HepG2 (cell line): ENCODE measurements at regions not wholly inside any gene's neighbourhood (a gene's known extent, or its start where the extent isn't known, plus 50 kb on each side); places are given as distances from the start of the nearest gene placed in this dataset.

Source experiments
- IKZF4 ChIP-seq: sonication (generic); formaldehyde crosslinking; IDR thresholded peaks from 2 replicates; pipeline ENCODE4 v1.5.1; 2020; ENCODE audit warnings: borderline replicate concordance, mild to moderate bottlenecking, low read depth, missing genetic modification reagents; ENCODE audit errors: not compliant biosample characterization
- ISL2 ChIP-seq: sonication (generic); formaldehyde crosslinking; IDR thresholded peaks from 2 replicates; pipeline ENCODE4 v1.5.0; 2020; ENCODE audit warnings: missing genetic modification reagents
- NFE2 ChIP-seq: sonication (generic); formaldehyde crosslinking; IDR thresholded peaks from 2 replicates; pipeline ENCODE4 v1.4.0; 2020; ENCODE audit warnings: missing genetic modification reagents
- RBM39 ChIP-seq: fragments of 200-400 bp; formaldehyde crosslinking; IDR thresholded peaks from one replicate; pipeline ENCODE4 v1.6.1; 2018; ENCODE audit warnings: antibody characterized with exemption, mild to moderate bottlenecking, low read depth, low read length; ENCODE audit not compliant: poor library complexity, severe bottlenecking
- RELA ChIP-seq: sonication (generic); formaldehyde crosslinking; IDR thresholded peaks from 2 replicates; pipeline ENCODE4 v1.4.0; 2020; ENCODE audit warnings: missing genetic modification reagents
- ZBTB10 ChIP-seq: sonication (generic); formaldehyde crosslinking; IDR thresholded peaks from 2 replicates; pipeline ENCODE4 v1.4.0; 2020; ENCODE audit warnings: missing genetic modification reagents, borderline replicate concordance
- ZKSCAN8 ChIP-seq: IDR thresholded peaks from 2 replicates; pipeline ENCODE4 v1.6.1; 2016; ENCODE audit warnings: borderline replicate concordance, missing genetic modification reagents, missing compliant biosample characterization
- ZNF530 ChIP-seq: sonication (generic); formaldehyde crosslinking; IDR thresholded peaks from 2 replicates; pipeline ENCODE4 v1.5.0; 2020; ENCODE audit warnings: low read depth, mild to moderate bottlenecking, missing genetic modification reagents
- ZNF609 ChIP-seq: sonication (generic); formaldehyde crosslinking; IDR thresholded peaks from 2 replicates; pipeline ENCODE4 v1.4.0; 2020; ENCODE audit warnings: mild to moderate bottlenecking, missing genetic modification reagents, borderline replicate concordance
- ZNF83 ChIP-seq: sonication (generic); formaldehyde crosslinking; IDR thresholded peaks from 2 replicates; pipeline ENCODE4 v1.4.0; 2020; ENCODE audit warnings: missing genetic modification reagents, mild to moderate bottlenecking, borderline replicate concordance
- ZSCAN25 ChIP-seq: sonication (generic); formaldehyde crosslinking; IDR thresholded peaks from 2 replicates; pipeline ENCODE4 v1.8.0; 2022; ENCODE audit warnings: mild to moderate bottlenecking, missing genetic modification reagents
- TF ChIP-seq, protein P1 (sequence below), 2 experiments: sonication (generic) in 1 of 2; formaldehyde crosslinking in 1 of 2; IDR thresholded peaks; 2 replicates each; pipeline versions ENCODE4 v1.6.1 to v1.9.0; 2014 to 2022; ENCODE audit warnings: antibody characterized with exemption in 1 of 2, borderline replicate concordance in 1 of 2, inconsistent platforms in 1 of 2, low read depth in 1 of 2, missing genetic modification reagents in 1 of 2
- TF ChIP-seq, protein P2 (sequence below), 2 experiments: sonication (generic) in 1 of 2; formaldehyde crosslinking in 1 of 2; IDR thresholded peaks; 2 replicates each; pipeline versions ENCODE4 v1.4.0 to v1.6.1; 2018 to 2020; ENCODE audit warnings: missing genetic modification reagents in 2 of 2, borderline replicate concordance in 1 of 2, low read depth in 1 of 2, mild to moderate bottlenecking in 1 of 2, missing biosample characterization in 1 of 2

- TF ChIP-seq ZNF609 (CRISPR knock-in tag) (peak; percentile 76; the same call in 1 of the 2 replicates), ZBTB10 (CRISPR knock-in tag) (no peak), ZSCAN25 (no peak), RELA (CRISPR knock-in tag) (no peak), ZKSCAN8 (no peak), ZNF83 (no peak), RBM39 (no peak), ISL2 (CRISPR knock-in tag) (no peak), IKZF4 (CRISPR knock-in tag) (no peak), NFE2 (no peak), ZNF530 (CRISPR knock-in tag) (no peak)
- TF ChIP-seq, protein P1, sequence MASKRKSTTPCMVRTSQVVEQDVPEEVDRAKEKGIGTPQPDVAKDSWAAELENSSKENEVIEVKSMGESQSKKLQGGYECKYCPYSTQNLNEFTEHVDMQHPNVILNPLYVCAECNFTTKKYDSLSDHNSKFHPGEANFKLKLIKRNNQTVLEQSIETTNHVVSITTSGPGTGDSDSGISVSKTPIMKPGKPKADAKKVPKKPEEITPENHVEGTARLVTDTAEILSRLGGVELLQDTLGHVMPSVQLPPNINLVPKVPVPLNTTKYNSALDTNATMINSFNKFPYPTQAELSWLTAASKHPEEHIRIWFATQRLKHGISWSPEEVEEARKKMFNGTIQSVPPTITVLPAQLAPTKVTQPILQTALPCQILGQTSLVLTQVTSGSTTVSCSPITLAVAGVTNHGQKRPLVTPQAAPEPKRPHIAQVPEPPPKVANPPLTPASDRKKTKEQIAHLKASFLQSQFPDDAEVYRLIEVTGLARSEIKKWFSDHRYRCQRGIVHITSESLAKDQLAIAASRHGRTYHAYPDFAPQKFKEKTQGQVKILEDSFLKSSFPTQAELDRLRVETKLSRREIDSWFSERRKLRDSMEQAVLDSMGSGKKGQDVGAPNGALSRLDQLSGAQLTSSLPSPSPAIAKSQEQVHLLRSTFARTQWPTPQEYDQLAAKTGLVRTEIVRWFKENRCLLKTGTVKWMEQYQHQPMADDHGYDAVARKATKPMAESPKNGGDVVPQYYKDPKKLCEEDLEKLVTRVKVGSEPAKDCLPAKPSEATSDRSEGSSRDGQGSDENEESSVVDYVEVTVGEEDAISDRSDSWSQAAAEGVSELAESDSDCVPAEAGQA (IDR thresholded peaks at IDR 0.05; ENCODE audit: low read depth) = no peak
- TF ChIP-seq, protein P1 (CRISPR knock-in tag; IDR thresholded peaks at IDR 0.05; ENCODE audit: borderline replicate concordance) = no peak
- TF ChIP-seq, protein P2, sequence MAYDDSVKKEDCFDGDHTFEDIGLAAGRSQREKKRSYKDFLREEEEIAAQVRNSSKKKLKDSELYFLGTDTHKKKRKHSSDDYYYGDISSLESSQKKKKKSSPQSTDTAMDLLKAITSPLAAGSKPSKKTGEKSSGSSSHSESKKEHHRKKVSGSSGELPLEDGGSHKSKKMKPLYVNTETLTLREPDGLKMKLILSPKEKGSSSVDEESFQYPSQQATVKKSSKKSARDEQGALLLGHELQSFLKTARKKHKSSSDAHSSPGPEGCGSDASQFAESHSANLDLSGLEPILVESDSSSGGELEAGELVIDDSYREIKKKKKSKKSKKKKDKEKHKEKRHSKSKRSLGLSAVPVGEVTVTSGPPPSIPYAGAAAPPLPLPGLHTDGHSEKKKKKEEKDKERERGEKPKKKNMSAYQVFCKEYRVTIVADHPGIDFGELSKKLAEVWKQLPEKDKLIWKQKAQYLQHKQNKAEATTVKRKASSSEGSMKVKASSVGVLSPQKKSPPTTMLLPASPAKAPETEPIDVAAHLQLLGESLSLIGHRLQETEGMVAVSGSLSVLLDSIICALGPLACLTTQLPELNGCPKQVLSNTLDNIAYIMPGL (CRISPR knock-in tag; IDR thresholded peaks at IDR 0.05; ENCODE audit: borderline replicate concordance in 1 of 2, low read depth in 1 of 2) = no peak
Measured at GRCh38 chr16:80462917-80463316, 77.9 kb upstream of the DYNLRB2 start (continued).
